Islet of Langerhans (tissue), 1 donor: ENCODE measurements at regions not wholly inside any gene's neighbourhood (a gene's known extent, or its start where the extent isn't known, plus 50 kb on each side); places are given as distances from the start of the nearest gene placed in this dataset.
"Not testable (repeated sequence)": the region's sequence is repeated elsewhere in the genome, so short reads cannot be mapped to it uniquely, and the experiment has no call there.

Experiments
- FAIRE-seq: peaks from one replicate; lab custom pipeline; 2011; peaks lifted over from hg19 to GRCh38; lab: Jason Lieb, UNC

- no peak for FAIRE-seq
Measured at GRCh38 chr18:42474577-42474976, 519.5 kb downstream of the PIK3C3 start.

- no peak for FAIRE-seq
Measured at GRCh38 chr18:42475157-42475556, 520.1 kb downstream of the PIK3C3 start.

GRCh38 chr18:42477267-42477666 lies 522.2 kb downstream of the PIK3C3 start:
- no peak for FAIRE-seq

- FAIRE-seq = no peak
Measured at GRCh38 chr18:42480441-42480840, 525.4 kb downstream of the PIK3C3 start.

GRCh38 chr18:42484648-42485047 lies 529.6 kb downstream of the PIK3C3 start:
- FAIRE-seq = no peak

GRCh38 chr18:42486271-42486670 lies 531.2 kb downstream of the PIK3C3 start:
- no peak for FAIRE-seq

- no peak for FAIRE-seq
Measured at GRCh38 chr18:42508683-42509296, 553.8 kb downstream of the PIK3C3 start.

- no peak for FAIRE-seq
Measured at GRCh38 chr18:42509750-42510415, 554.8 kb downstream of the PIK3C3 start.

- no peak for FAIRE-seq
Measured at GRCh38 chr18:42510540-42510939, 555.5 kb downstream of the PIK3C3 start.

- no peak for FAIRE-seq
Measured at GRCh38 chr18:42513441-42513840, 558.4 kb downstream of the PIK3C3 start.

- FAIRE-seq = no peak
Measured at GRCh38 chr18:42514512-42514911, 559.5 kb downstream of the PIK3C3 start.

GRCh38 chr18:42517896-42518295 lies 562.9 kb downstream of the PIK3C3 start:
- FAIRE-seq = peak; percentile 13

GRCh38 chr18:42518331-42518730 lies 563.3 kb downstream of the PIK3C3 start:
- not testable (repeated sequence) for FAIRE-seq

GRCh38 chr18:42520138-42520537 lies 565.1 kb downstream of the PIK3C3 start:
- no peak for FAIRE-seq

- peak; percentile 81 for FAIRE-seq
Measured at GRCh38 chr18:42525905-42526304, 570.9 kb downstream of the PIK3C3 start.

- FAIRE-seq = no peak
Measured at GRCh38 chr18:42527766-42528165, 572.7 kb downstream of the PIK3C3 start.

GRCh38 chr18:42530276-42530675 lies 575.2 kb downstream of the PIK3C3 start:
- FAIRE-seq = no peak

- no peak for FAIRE-seq
Measured at GRCh38 chr18:42532119-42532518, 577.1 kb downstream of the PIK3C3 start.

- FAIRE-seq = no peak
Measured at GRCh38 chr18:42533009-42533575, 578.1 kb downstream of the PIK3C3 start.

GRCh38 chr18:42533616-42534015 lies 578.6 kb downstream of the PIK3C3 start:
- no peak for FAIRE-seq

GRCh38 chr18:42534313-42534712 lies 579.3 kb downstream of the PIK3C3 start:
- FAIRE-seq = no peak

GRCh38 chr18:42536442-42536841 lies 579.0 kb downstream of the RIT2 start:
- FAIRE-seq = no peak

- FAIRE-seq = no peak
Measured at GRCh38 chr18:42537291-42537690, 578.2 kb downstream of the RIT2 start.

- no peak for FAIRE-seq
Measured at GRCh38 chr18:42544901-42545300, 570.6 kb downstream of the RIT2 start.
